ENCODE measurements at regions not wholly inside any gene's neighbourhood (a gene's known extent, or its start where the extent isn't known, plus 50 kb on each side); places are given as distances from the start of the nearest gene placed in this dataset.

GRCh38 chr5:2534970-2535369 lies 216.5 kb downstream of the IRX2 start:
- no peak for TF ChIP-seq EZH2phosphoT487 (conservative IDR thresholded peaks at IDR 0.05; ENCODE audit: low read length)
- TF ChIP-seq, protein P1, sequence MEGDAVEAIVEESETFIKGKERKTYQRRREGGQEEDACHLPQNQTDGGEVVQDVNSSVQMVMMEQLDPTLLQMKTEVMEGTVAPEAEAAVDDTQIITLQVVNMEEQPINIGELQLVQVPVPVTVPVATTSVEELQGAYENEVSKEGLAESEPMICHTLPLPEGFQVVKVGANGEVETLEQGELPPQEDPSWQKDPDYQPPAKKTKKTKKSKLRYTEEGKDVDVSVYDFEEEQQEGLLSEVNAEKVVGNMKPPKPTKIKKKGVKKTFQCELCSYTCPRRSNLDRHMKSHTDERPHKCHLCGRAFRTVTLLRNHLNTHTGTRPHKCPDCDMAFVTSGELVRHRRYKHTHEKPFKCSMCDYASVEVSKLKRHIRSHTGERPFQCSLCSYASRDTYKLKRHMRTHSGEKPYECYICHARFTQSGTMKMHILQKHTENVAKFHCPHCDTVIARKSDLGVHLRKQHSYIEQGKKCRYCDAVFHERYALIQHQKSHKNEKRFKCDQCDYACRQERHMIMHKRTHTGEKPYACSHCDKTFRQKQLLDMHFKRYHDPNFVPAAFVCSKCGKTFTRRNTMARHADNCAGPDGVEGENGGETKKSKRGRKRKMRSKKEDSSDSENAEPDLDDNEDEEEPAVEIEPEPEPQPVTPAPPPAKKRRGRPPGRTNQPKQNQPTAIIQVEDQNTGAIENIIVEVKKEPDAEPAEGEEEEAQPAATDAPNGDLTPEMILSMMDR (IDR thresholded peaks at IDR 0.05; ENCODE audit: insufficient read depth, low read length, poor library complexity, severe bottlenecking): no peak
